Adrenal gland (tissue), 5 donors: ENCODE measurements at regions not wholly inside any gene's neighbourhood (a gene's known extent, or its start where the extent isn't known, plus 50 kb on each side); places are given as distances from the start of the nearest gene placed in this dataset.

Experiments
- POLR2A ChIP-seq, 2 donors: fragments of 450-650 bp; IDR thresholded peaks; one replicate each; pipeline ENCODE4 v1.6.1; 2017; ENCODE audit warnings: antibody characterized with exemption in 2 of 2, mild to moderate bottlenecking in 2 of 2, moderate library complexity in 1 of 2
- TF ChIP-seq, protein P1 (sequence below), 6 experiments: fragments of 450-650 bp in 4 of 6; fragments of 200-600 bp in 2 of 6; sonication (generic) in 1 of 6; IDR thresholded peaks; 1 replicate in 5 of 6; 2 replicates in 1 of 6; pipeline versions ENCODE4 v1.5.1 to v1.8.0; 2016 to 2021; ENCODE audit warnings: antibody characterized with exemption in 6 of 6, mild to moderate bottlenecking in 2 of 6, moderate library complexity in 1 of 6
- donor health status: DM: no; HTN: no; CAD: no.

DNA sequence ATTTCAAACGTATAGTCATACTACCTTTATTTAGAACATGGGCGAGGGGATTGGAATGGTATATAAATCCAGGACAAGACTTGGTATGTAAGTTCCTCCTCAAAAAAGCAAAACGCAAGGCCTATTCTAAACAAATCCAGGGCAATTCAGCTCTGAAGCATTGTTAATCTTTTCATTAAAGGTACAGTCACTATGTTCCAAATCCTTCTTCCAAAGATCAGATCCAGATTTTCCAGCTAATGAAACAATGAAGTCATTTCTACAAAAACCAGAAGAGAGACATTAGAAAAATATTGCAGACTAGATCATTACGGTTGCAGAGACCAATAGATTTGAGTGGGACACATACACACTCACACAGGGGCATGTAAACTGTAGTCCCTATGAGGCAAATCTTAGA, 116.1 kb upstream of the BNC2 start:
- TF ChIP-seq, protein P1, sequence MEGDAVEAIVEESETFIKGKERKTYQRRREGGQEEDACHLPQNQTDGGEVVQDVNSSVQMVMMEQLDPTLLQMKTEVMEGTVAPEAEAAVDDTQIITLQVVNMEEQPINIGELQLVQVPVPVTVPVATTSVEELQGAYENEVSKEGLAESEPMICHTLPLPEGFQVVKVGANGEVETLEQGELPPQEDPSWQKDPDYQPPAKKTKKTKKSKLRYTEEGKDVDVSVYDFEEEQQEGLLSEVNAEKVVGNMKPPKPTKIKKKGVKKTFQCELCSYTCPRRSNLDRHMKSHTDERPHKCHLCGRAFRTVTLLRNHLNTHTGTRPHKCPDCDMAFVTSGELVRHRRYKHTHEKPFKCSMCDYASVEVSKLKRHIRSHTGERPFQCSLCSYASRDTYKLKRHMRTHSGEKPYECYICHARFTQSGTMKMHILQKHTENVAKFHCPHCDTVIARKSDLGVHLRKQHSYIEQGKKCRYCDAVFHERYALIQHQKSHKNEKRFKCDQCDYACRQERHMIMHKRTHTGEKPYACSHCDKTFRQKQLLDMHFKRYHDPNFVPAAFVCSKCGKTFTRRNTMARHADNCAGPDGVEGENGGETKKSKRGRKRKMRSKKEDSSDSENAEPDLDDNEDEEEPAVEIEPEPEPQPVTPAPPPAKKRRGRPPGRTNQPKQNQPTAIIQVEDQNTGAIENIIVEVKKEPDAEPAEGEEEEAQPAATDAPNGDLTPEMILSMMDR (IDR thresholded peaks at IDR 0.05), result no peak
- TF ChIP-seq POLR2A (IDR thresholded peaks at IDR 0.05), result no peak
